ENCODE measurements at regions not wholly inside any gene's neighbourhood (a gene's known extent, or its start where the extent isn't known, plus 50 kb on each side); places are given as distances from the start of the nearest gene placed in this dataset.

DNA sequence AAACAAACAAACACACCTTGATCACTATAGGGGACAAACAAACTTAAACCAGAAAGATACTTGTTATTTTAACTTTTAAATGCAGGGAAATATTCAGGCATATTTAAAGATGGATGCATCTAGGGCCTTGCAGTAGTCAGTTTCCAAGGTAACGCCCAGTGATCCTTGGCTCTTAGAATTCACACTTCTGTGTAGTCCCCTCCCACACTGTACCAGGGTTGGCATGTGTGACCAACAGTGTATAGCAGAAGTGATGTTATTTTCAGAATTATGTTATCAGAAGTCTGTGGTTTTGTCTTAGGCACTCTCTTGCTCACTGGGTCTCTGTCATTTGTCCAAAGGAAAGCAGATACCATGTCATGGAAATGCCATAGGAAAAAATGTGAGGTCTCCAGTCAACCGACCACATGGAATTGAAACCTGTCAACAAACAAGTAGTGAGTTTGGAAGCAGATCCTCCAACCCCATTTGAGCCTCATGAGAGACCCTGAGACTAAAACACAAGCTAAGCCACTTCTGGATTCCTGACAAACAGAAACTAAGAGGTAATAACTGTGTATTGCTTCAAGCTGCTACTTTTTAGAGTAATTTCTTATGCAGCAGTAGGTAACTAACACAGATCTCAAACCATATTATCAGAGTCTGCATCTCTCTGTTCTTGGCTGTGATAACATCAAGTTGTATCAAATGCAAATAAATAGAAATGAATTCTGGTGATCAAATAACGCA lies 670.3 kb downstream of the KCTD8 start:
- Histone ChIP-seq H3K9ac (ENCODE audit: control insufficient read depth, extremely low read depth, insufficient read depth, low read length) (no peak overlapping the region), H3K79me2 (ENCODE audit: control insufficient read depth, insufficient read depth, low read length) (no peaks in the 10 kb centered on the region), H4K20me1 (ENCODE audit: control insufficient read depth, extremely low read depth, insufficient read depth, low read length) (no peaks in the 10 kb centered on the region), H3K4me1 (ENCODE audit: control insufficient read depth, extremely low read depth, insufficient read depth, low read length) (no peaks in the 10 kb centered on the region), H3K27me3 (ENCODE audit: control insufficient read depth, extremely low read depth, insufficient read depth, low read length) (no peaks in the 10 kb centered on the region), H3K36me3 (ENCODE audit: control insufficient read depth in 2 of 2, extremely low read depth in 1 of 2, insufficient read depth in 2 of 2, low read length in 2 of 2) (no peaks in the 10 kb centered on the region), H3K9me1 (ENCODE audit: control insufficient read depth, extremely low read depth, insufficient read depth, low read length) (no peaks in the 10 kb centered on the region), H3K9me3 (ENCODE audit: control insufficient read depth, low read depth, low read length) (no peaks in the 10 kb centered on the region), H3K27ac (ENCODE audit: control insufficient read depth, insufficient read depth, low read length) (no peak overlapping the region), H2AFZ (ENCODE audit: control insufficient read depth, low read length) (no peak overlapping the region), H3K4me2 (ENCODE audit: control insufficient read depth, extremely low read depth, insufficient read depth, low read depth, low read length) (no peak overlapping the region), H3K4me3 (ENCODE audit: control insufficient read depth in 2 of 3, extremely low read depth in 1 of 3, insufficient read depth in 2 of 3, low read depth in 1 of 3, low read length in 3 of 3) (no peak overlapping the region)
- TF ChIP-seq EZH2 (IDR thresholded peaks at IDR 0.05; ENCODE audit: low read length) = no peak
- TF ChIP-seq, protein P1, sequence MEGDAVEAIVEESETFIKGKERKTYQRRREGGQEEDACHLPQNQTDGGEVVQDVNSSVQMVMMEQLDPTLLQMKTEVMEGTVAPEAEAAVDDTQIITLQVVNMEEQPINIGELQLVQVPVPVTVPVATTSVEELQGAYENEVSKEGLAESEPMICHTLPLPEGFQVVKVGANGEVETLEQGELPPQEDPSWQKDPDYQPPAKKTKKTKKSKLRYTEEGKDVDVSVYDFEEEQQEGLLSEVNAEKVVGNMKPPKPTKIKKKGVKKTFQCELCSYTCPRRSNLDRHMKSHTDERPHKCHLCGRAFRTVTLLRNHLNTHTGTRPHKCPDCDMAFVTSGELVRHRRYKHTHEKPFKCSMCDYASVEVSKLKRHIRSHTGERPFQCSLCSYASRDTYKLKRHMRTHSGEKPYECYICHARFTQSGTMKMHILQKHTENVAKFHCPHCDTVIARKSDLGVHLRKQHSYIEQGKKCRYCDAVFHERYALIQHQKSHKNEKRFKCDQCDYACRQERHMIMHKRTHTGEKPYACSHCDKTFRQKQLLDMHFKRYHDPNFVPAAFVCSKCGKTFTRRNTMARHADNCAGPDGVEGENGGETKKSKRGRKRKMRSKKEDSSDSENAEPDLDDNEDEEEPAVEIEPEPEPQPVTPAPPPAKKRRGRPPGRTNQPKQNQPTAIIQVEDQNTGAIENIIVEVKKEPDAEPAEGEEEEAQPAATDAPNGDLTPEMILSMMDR (optimal IDR thresholded peaks at IDR 0.05 in 1 of 3, IDR thresholded peaks at IDR 0.05 in 1 of 3, conservative IDR thresholded peaks at IDR 0.05 in 1 of 3; ENCODE audit: extremely low read depth in 1 of 3, insufficient read depth in 2 of 3, low read length in 3 of 3) = no peak
- DNase-seq (ENCODE audit: low read depth, low spot score) = no peak
- no peak for FAIRE-seq
- dilution Hi-C loops (cut with MboI; ENCODE audit: extremely low pct_ligation_motif_present, low sequenced_read_pairs) = no loop called here

DNA sequence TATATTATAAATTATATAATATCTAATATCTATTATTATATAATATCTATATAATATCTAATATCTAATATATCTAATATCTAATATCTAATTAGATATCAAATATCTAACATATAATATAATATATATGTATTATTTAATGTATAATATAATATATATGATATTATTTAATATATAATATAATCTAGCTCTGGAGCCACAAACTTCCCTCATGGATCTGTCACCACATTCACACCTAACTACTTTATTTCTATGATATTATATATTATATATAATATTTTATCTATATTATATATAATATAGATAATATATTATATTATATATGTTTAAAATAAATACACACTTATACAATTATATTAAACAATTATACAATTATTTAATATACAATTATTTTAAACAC lies 667.5 kb downstream of the KCTD8 start:
- Histone ChIP-seq H3K4me1 (ENCODE audit: control insufficient read depth, extremely low read depth, insufficient read depth, low read length) (no peaks in the 10 kb centered on the region), H3K9me1 (ENCODE audit: control insufficient read depth, extremely low read depth, insufficient read depth, low read length) (no peaks in the 10 kb centered on the region), H3K9me3 (ENCODE audit: control insufficient read depth, low read depth, low read length) (no peaks in the 10 kb centered on the region), H3K79me2 (ENCODE audit: control insufficient read depth, insufficient read depth, low read length) (no peaks in the 10 kb centered on the region), H3K27me3 (ENCODE audit: control insufficient read depth, extremely low read depth, insufficient read depth, low read length) (no peaks in the 10 kb centered on the region), H3K4me2 (ENCODE audit: control insufficient read depth, extremely low read depth, insufficient read depth, low read depth, low read length) (no peak overlapping the region), H3K36me3 (ENCODE audit: control insufficient read depth in 2 of 2, extremely low read depth in 1 of 2, insufficient read depth in 2 of 2, low read length in 2 of 2) (no peaks in the 10 kb centered on the region), H2AFZ (ENCODE audit: control insufficient read depth, low read length) (no peak overlapping the region), H3K9ac (ENCODE audit: control insufficient read depth, extremely low read depth, insufficient read depth, low read length) (no peak overlapping the region), H4K20me1 (ENCODE audit: control insufficient read depth, extremely low read depth, insufficient read depth, low read length) (no peaks in the 10 kb centered on the region), H3K27ac (ENCODE audit: control insufficient read depth, insufficient read depth, low read length) (no peak overlapping the region), H3K4me3 (ENCODE audit: control insufficient read depth in 2 of 3, extremely low read depth in 1 of 3, insufficient read depth in 2 of 3, low read depth in 1 of 3, low read length in 3 of 3) (no peak overlapping the region)
- FAIRE-seq (no peak), DNase-seq (ENCODE audit: low read depth, low spot score) (no peak)
- dilution Hi-C loops (cut with MboI; ENCODE audit: extremely low pct_ligation_motif_present, low sequenced_read_pairs) = no loop called here
- TF ChIP-seq EZH2 (IDR thresholded peaks at IDR 0.05; ENCODE audit: low read length) = no peak
- TF ChIP-seq, protein P1 (optimal IDR thresholded peaks at IDR 0.05 in 1 of 3, IDR thresholded peaks at IDR 0.05 in 1 of 3, conservative IDR thresholded peaks at IDR 0.05 in 1 of 3; ENCODE audit: extremely low read depth in 1 of 3, insufficient read depth in 2 of 3, low read length in 3 of 3) = no peak

Data from keratinocyte (primary cell).